ENCODE measurements at regions not wholly inside any gene's neighbourhood (a gene's known extent, or its start where the extent isn't known, plus 50 kb on each side); places are given as distances from the start of the nearest gene placed in this dataset.
"Not testable (repeated sequence)": the region's sequence is repeated elsewhere in the genome, so short reads cannot be mapped to it uniquely, and the experiment has no call there.

- Mint-ChIP-seq H3K9me3 (peaks cover 0 to 8% (median 2%) of the 10 kb centered on the region in 3 donors), H3K4me3 (no peak overlapping the region), H3K36me3 (no peaks in the 10 kb centered on the region), H3K4me1 (no peaks in the 10 kb centered on the region), H3K27ac (no peak overlapping the region), H3K27me3 (no peaks in the 10 kb centered on the region)
Measured at GRCh38 chr4:97396605-97397004, 746.7 kb downstream of the STPG2 start.

- Mint-ChIP-seq H3K27me3 (no peaks in the 10 kb centered on the region), H3K4me1 (no peaks in the 10 kb centered on the region), H3K36me3 (no peaks in the 10 kb centered on the region), H3K4me3 (no peak overlapping the region), H3K9me3 (peaks cover 6 to 16% (median 7%) of the 10 kb centered on the region in 3 donors), H3K27ac (no peak overlapping the region)
Measured at GRCh38 chr4:97404876-97405523, 738.3 kb downstream of the STPG2 start.

- Mint-ChIP-seq H3K36me3 (no peaks in the 10 kb centered on the region), H3K27me3 (no peaks in the 10 kb centered on the region), H3K4me1 (no peaks in the 10 kb centered on the region), H3K27ac (no peak overlapping the region), H3K4me3 (no peak overlapping the region), H3K9me3 (peaks cover 2 to 6% (median 6%) of the 10 kb centered on the region in 3 donors)
Measured at GRCh38 chr4:97411356-97411755, 731.9 kb downstream of the STPG2 start.

- Mint-ChIP-seq H3K9me3 (peaks cover 2 to 10% (median 4%) of the 10 kb centered on the region in 3 donors), H3K4me3 (no peak overlapping the region), H3K27me3 (no peaks in the 10 kb centered on the region), H3K36me3 (no peaks in the 10 kb centered on the region), H3K27ac (no peak overlapping the region), H3K4me1 (no peaks in the 10 kb centered on the region)
Measured at GRCh38 chr4:97412331-97412730, 730.9 kb downstream of the STPG2 start.

- H3K9me3 Mint-ChIP-seq: peaks cover 2 to 21% (median 8%) of the 10 kb centered on the region in 3 donors
- no peaks in the 10 kb centered on the region for H3K27me3 Mint-ChIP-seq
- no peak overlapping the region for H3K4me3 Mint-ChIP-seq
Measured at GRCh38 chr4:97414161-97414560, 729.1 kb downstream of the STPG2 start.

GRCh38 chr4:97432551-97432950 is 710.7 kb downstream of the STPG2 start:
- Mint-ChIP-seq H3K27ac (no peak overlapping the region), H3K9me3 (peaks cover 2 to 6% (median 5%) of the 10 kb centered on the region in 3 donors), H3K4me3 (no peak overlapping the region), H3K36me3 (no peaks in the 10 kb centered on the region), H3K27me3 (no peaks in the 10 kb centered on the region), H3K4me1 (no peaks in the 10 kb centered on the region)

More at GRCh38 chr4:97414161-97414560, 729.1 kb downstream of the STPG2 start:
- H3K4me1 Mint-ChIP-seq: no peaks in the 10 kb centered on the region
- H3K27ac Mint-ChIP-seq: no peak overlapping the region
- no peaks in the 10 kb centered on the region for H3K36me3 Mint-ChIP-seq

- H3K27ac Mint-ChIP-seq, H3K36me3 Mint-ChIP-seq, H3K9me3 Mint-ChIP-seq, H3K4me1 Mint-ChIP-seq, H3K27me3 Mint-ChIP-seq, H3K4me3 Mint-ChIP-seq: not testable (repeated sequence)
Measured at GRCh38 chr4:97437998-97438705, 705.1 kb downstream of the STPG2 start.

- no peaks in the 10 kb centered on the region for H3K27me3 Mint-ChIP-seq
- no peaks in the 10 kb centered on the region for H3K4me1 Mint-ChIP-seq
- no peak overlapping the region for H3K27ac Mint-ChIP-seq
- no peak overlapping the region for H3K4me3 Mint-ChIP-seq
- no peaks in the 10 kb centered on the region for H3K36me3 Mint-ChIP-seq
- H3K9me3 Mint-ChIP-seq: peaks cover 4 to 17% (median 15%) of the 10 kb centered on the region in 3 donors
Measured at GRCh38 chr4:97453186-97453585, 690.1 kb downstream of the STPG2 start.

GRCh38 chr4:97457253-97457652 is 686.0 kb downstream of the STPG2 start:
- H3K36me3 Mint-ChIP-seq: no peaks in the 10 kb centered on the region
- peaks cover 3 to 10% (median 7%) of the 10 kb centered on the region in 3 donors for H3K9me3 Mint-ChIP-seq
- no peak overlapping the region for H3K4me3 Mint-ChIP-seq
- no peaks in the 10 kb centered on the region for H3K4me1 Mint-ChIP-seq
- no peak overlapping the region for H3K27ac Mint-ChIP-seq
- H3K27me3 Mint-ChIP-seq: no peaks in the 10 kb centered on the region

GRCh38 chr4:97468272-97468671 is 675.0 kb downstream of the STPG2 start:
- H3K4me3 Mint-ChIP-seq: no peak overlapping the region
- no peaks in the 10 kb centered on the region for H3K27me3 Mint-ChIP-seq
- no peak overlapping the region for H3K27ac Mint-ChIP-seq
- H3K4me1 Mint-ChIP-seq: no peaks in the 10 kb centered on the region
- peaks cover 1% of the 10 kb centered on the region for H3K36me3 Mint-ChIP-seq
- peaks cover 0 to 3% (median 2%) of the 10 kb centered on the region in 3 donors for H3K9me3 Mint-ChIP-seq

- Mint-ChIP-seq H3K27ac (no peak overlapping the region), H3K4me1 (no peaks in the 10 kb centered on the region), H3K9me3 (peaks cover 0 to 3% (median 0%) of the 10 kb centered on the region in 3 donors), H3K36me3 (peaks cover 1% of the 10 kb centered on the region), H3K4me3 (no peak overlapping the region), H3K27me3 (no peaks in the 10 kb centered on the region)
Measured at GRCh38 chr4:97475621-97476020, 667.7 kb downstream of the STPG2 start.

GRCh38 chr4:97477974-97478373 is 665.3 kb downstream of the STPG2 start:
- Mint-ChIP-seq H3K4me3 (no peak overlapping the region), H3K27me3 (no peaks in the 10 kb centered on the region), H3K4me1 (no peaks in the 10 kb centered on the region), H3K36me3 (no peaks in the 10 kb centered on the region), H3K9me3 (no peaks in the 10 kb centered on the region), H3K27ac (no peak overlapping the region)

GRCh38 chr4:97479388-97479787 is 663.9 kb downstream of the STPG2 start:
- H3K9me3 Mint-ChIP-seq: peaks cover 0 to 2% (median 0%) of the 10 kb centered on the region in 3 donors
- no peaks in the 10 kb centered on the region for H3K27me3 Mint-ChIP-seq
- no peaks in the 10 kb centered on the region for H3K4me1 Mint-ChIP-seq
- H3K36me3 Mint-ChIP-seq: no peaks in the 10 kb centered on the region
- H3K27ac Mint-ChIP-seq: no peak overlapping the region
- no peak overlapping the region for H3K4me3 Mint-ChIP-seq

- Mint-ChIP-seq H3K36me3 (peaks cover 2% of the 10 kb centered on the region), H3K4me3 (no peak overlapping the region), H3K27ac (no peak overlapping the region), H3K9me3 (peaks cover 0 to 3% (median 2%) of the 10 kb centered on the region in 3 donors), H3K27me3 (no peaks in the 10 kb centered on the region), H3K4me1 (no peaks in the 10 kb centered on the region)
Measured at GRCh38 chr4:97491856-97492255, 651.4 kb downstream of the STPG2 start.

- H3K27ac Mint-ChIP-seq: no peak overlapping the region
- H3K36me3 Mint-ChIP-seq: peaks cover 2% of the 10 kb centered on the region
- peaks cover 0 to 1% (median 0%) of the 10 kb centered on the region in 3 donors for H3K9me3 Mint-ChIP-seq
- H3K27me3 Mint-ChIP-seq: no peaks in the 10 kb centered on the region
- no peak overlapping the region for H3K4me3 Mint-ChIP-seq
- no peaks in the 10 kb centered on the region for H3K4me1 Mint-ChIP-seq
Measured at GRCh38 chr4:97493815-97494518, 649.3 kb downstream of the STPG2 start.

Measured in IgD-negative memory B cell (primary cell).